Upper lobe of left lung (tissue), 6 donors: ENCODE measurements at regions not wholly inside any gene's neighbourhood (a gene's known extent, or its start where the extent isn't known, plus 50 kb on each side); places are given as distances from the start of the nearest gene placed in this dataset.

Experiments
- ATAC-seq, 2 donors: fragments of 200-7000 bp; cut with Tn5 transposase; one replicate each; pipeline ENCODE4 v1.9.1; 2022; ENCODE audit warnings: mild to moderate bottlenecking in 2 of 2, moderate library complexity in 2 of 2; ENCODE audit not compliant: low FRiP score in 2 of 2
- DNase-seq, 2 donors: peaks; one replicate each; pipeline ENCODE4 v3.0.0-alpha.2; 2019 to 2020
- H3K27ac ChIP-seq, 4 donors: fragments of 200-600 bp; sonication (generic); one replicate each; pipeline ENCODE4 v1.5.1; 2016 to 2019
- H3K27me3 ChIP-seq, 4 donors: fragments of 200-600 bp; sonication (generic); one replicate each; pipeline ENCODE4 v1.5.1; 2017 to 2019
- H3K36me3 ChIP-seq, 4 donors: fragments of 200-600 bp; sonication (generic); one replicate each; pipeline ENCODE4 v1.5.1; 2016 to 2019
- H3K4me1 ChIP-seq, 4 donors: fragments of 200-600 bp; sonication (generic); one replicate each; pipeline ENCODE4 v1.5.1; 2018 to 2019
- H3K4me3 ChIP-seq, 4 donors: fragments of 200-600 bp; sonication (generic); one replicate each; pipeline ENCODE4 v1.5.1; 2017 to 2019; ENCODE audit warnings: mild to moderate bottlenecking in 2 of 4, moderate library complexity in 1 of 4
- H3K9me3 ChIP-seq, 4 donors: fragments of 200-600 bp; sonication (generic); one replicate each; pipeline ENCODE4 v1.5.1; 2018 to 2019
- EP300 ChIP-seq, 4 donors: sonication (generic); formaldehyde crosslinking; IDR thresholded peaks; one replicate each; pipeline ENCODE4 v1.5.1; 2017; ENCODE audit warnings: antibody characterized with exemption in 4 of 4, control low read depth in 2 of 4
- POLR2A ChIP-seq, 4 donors: fragments of 450-650 bp; IDR thresholded peaks; one replicate each; pipeline ENCODE4 v1.5.1; 2016 to 2017; ENCODE audit warnings: antibody characterized with exemption in 4 of 4, mild to moderate bottlenecking in 2 of 4
- POLR2AphosphoS5 ChIP-seq, 2 donors: sonication (generic); formaldehyde crosslinking; IDR thresholded peaks; one replicate each; pipeline ENCODE4 v1.5.1; 2017; ENCODE audit warnings: antibody characterized with exemption in 2 of 2
- WGBS, 2 donors: methylation state at CpG; one replicate each; pipeline ENCODE4 v1.1.5; 2017 to 2018; 5-methylcytosine and 5-hydroxymethylcytosine counted together
- small RNA-seq, 4 donors: library from RNA; depleted of rRNA; stranded (forward); fragments of <200 nt; gene quantifications; one replicate each; pipeline ENCODE3, GENCODE V24; 2016
- TF ChIP-seq, protein P1 (sequence below), 6 experiments: fragments of 450-650 bp in 4 of 6; fragments of 200-600 bp in 2 of 6; sonication (generic) in 2 of 6; IDR thresholded peaks; one replicate each; pipeline ENCODE4 v1.5.1; 2016 to 2019; ENCODE audit warnings: antibody characterized with exemption in 6 of 6
- donor health status: DM: no; HTN: no; CAD: no; lungs with moderate emphysema.
- donor health status: DM: no; HTN: yes; CAD: no; lungs with severe emphysema.

DNA sequence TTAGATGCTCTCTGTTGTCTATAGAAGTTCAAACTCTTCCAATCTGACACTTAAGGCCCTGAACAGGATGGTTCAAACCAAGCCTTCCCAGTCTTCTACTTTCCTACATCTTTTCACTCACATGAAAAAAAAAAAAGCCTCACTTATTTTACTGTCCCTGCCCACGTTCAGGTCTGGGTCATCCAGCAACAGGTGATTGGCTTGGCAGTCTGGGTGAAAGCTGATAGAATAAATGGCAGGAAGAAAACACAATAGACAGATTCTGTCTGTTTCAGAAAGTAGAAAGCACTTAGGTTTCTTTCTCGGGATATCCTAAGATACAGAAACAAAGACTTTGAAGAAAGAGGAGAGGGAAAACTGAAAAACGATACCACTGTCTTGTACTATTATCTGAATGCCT, 61.8 kb upstream of the HSF2 start:
- Histone ChIP-seq H3K4me3 (no peak overlapping the region), H3K36me3 (no peaks in the 10 kb centered on the region), H3K27ac (no peak overlapping the region), H3K27me3 (no peaks in the 10 kb centered on the region), H3K9me3 (no peaks in the 10 kb centered on the region), H3K4me1 (no peaks in the 10 kb centered on the region)
- no peak for DNase-seq
- WGBS, 2 donors, result 47 to 51% methylated on average over 3 of the region's 3 CpGs
- ATAC-seq, result no peak
- TF ChIP-seq, protein P1, sequence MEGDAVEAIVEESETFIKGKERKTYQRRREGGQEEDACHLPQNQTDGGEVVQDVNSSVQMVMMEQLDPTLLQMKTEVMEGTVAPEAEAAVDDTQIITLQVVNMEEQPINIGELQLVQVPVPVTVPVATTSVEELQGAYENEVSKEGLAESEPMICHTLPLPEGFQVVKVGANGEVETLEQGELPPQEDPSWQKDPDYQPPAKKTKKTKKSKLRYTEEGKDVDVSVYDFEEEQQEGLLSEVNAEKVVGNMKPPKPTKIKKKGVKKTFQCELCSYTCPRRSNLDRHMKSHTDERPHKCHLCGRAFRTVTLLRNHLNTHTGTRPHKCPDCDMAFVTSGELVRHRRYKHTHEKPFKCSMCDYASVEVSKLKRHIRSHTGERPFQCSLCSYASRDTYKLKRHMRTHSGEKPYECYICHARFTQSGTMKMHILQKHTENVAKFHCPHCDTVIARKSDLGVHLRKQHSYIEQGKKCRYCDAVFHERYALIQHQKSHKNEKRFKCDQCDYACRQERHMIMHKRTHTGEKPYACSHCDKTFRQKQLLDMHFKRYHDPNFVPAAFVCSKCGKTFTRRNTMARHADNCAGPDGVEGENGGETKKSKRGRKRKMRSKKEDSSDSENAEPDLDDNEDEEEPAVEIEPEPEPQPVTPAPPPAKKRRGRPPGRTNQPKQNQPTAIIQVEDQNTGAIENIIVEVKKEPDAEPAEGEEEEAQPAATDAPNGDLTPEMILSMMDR (IDR thresholded peaks at IDR 0.05), result no peak
- no peak for TF ChIP-seq POLR2AphosphoS5 (IDR thresholded peaks at IDR 0.05)
- TF ChIP-seq POLR2A (IDR thresholded peaks at IDR 0.05), result no peak
- TF ChIP-seq EP300 (IDR thresholded peaks at IDR 0.05), result no peak

DNA sequence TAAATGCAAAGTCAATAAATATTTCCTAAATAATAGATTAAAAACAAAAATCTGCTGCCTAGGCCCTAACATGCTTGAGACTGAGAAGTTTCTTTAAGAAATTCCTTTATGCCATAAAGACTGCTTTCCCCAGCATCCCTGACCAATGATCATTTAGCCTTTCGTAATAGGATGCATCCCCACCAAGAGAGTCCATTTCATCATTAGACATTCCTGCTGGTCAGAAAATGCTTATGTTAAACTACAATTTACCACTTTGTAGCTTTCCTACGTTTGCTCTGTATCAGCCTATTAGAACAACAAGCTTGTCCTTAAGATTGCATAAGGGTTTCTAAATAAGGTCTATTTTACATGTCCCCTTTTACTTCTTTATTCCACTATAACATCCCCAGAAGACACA, 59.8 kb upstream of the HSF2 start:
- Histone ChIP-seq H3K36me3 (no peaks in the 10 kb centered on the region), H3K9me3 (no peaks in the 10 kb centered on the region), H3K4me1 (no peaks in the 10 kb centered on the region), H3K27ac (no peak overlapping the region), H3K27me3 (no peaks in the 10 kb centered on the region), H3K4me3 (no peak overlapping the region)
- DNase-seq, result no peak
- TF ChIP-seq, protein P1 (IDR thresholded peaks at IDR 0.05), result no peak
- TF ChIP-seq EP300 (IDR thresholded peaks at IDR 0.05) (no peak), POLR2AphosphoS5 (IDR thresholded peaks at IDR 0.05) (no peak), POLR2A (IDR thresholded peaks at IDR 0.05) (no peak)
- 47 to 52% methylated on average over 2 of the region's 2 CpGs for WGBS, 2 donors
- ATAC-seq, result no peak

GRCh38 chr6:122347280-122347679, 52.2 kb upstream of the HSF2 start:
- WGBS, 2 donors, result 36 to 39% methylated on average over 2 of the region's 2 CpGs
- no peaks in the 10 kb centered on the region for H3K36me3 ChIP-seq
- no peak overlapping the region for H3K4me3 ChIP-seq
- no peaks in the 10 kb centered on the region for H3K4me1 ChIP-seq
- no peak overlapping the region for H3K27ac ChIP-seq
- H3K27me3 ChIP-seq, result no peaks in the 10 kb centered on the region
- TF ChIP-seq POLR2A (IDR thresholded peaks at IDR 0.05), result no peak
- TF ChIP-seq EP300 (IDR thresholded peaks at IDR 0.05), result no peak
- TF ChIP-seq, protein P1 (IDR thresholded peaks at IDR 0.05), result no peak
- no peak for TF ChIP-seq POLR2AphosphoS5 (IDR thresholded peaks at IDR 0.05)
- ATAC-seq (no peak), DNase-seq (no peak)
- H3K9me3 ChIP-seq, result no peaks in the 10 kb centered on the region

DNA sequence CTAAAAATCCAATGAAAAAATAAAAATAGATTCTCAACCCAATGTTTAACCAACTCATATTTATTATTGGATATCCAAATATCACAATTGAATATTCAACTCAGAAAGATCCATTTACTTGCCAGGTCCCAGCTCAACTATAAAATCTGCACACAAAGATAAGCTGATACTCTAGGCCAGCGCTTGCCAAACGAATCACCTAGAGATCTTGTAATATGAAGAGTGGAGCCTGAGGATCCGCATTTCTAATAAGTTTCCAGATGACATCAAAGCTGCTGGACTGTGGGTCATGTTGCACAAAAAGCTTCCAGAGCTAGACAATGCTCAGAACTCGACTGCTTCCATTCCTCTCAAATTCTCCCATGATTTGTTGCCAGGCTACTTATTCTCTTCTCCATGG, 51.7 kb upstream of the HSF2 start:
- no peak for TF ChIP-seq POLR2A (IDR thresholded peaks at IDR 0.05)
- TF ChIP-seq EP300 (IDR thresholded peaks at IDR 0.05), result no peak
- Histone ChIP-seq H3K27ac (no peak overlapping the region), H3K4me3 (no peak overlapping the region), H3K9me3 (no peaks in the 10 kb centered on the region), H3K4me1 (no peaks in the 10 kb centered on the region), H3K27me3 (no peaks in the 10 kb centered on the region), H3K36me3 (no peaks in the 10 kb centered on the region)
- ATAC-seq, result no peak
- DNase-seq, result no peak
- 75 to 83% methylated on average over 4 of the region's 4 CpGs for WGBS, 2 donors

Small RNAs in the stretch of these regions (small RNA-seq; reads per million reads assigned to genes)
- gene AL603865.2 (0 reads per million in 4 donors), gene RNU1-18P (0 reads per million in 4 donors), gene RNU2-8P (0 to 0.12 (median 0) reads per million in 4 donors), gene RNU4-76P (0 reads per million in 4 donors)
